HT1080 (cell line): ENCODE measurements at regions not wholly inside any gene's neighbourhood (a gene's known extent, or its start where the extent isn't known, plus 50 kb on each side); places are given as distances from the start of the nearest gene placed in this dataset. TPM values are rescaled to one million over a fixed set of nuclear protein-coding genes. Genes with fewer than 3 reads are reported as not detected.

ENCODE experiments used
- small RNA-seq: library from RNA; depleted of rRNA; stranded (forward); fragments of <200 nt; gene quantifications from one replicate; pipeline ENCODE3, GENCODE V24; 2014

Small RNA genes in the stretch of these regions (small RNA-seq; reads per million reads assigned to genes)
- gene AC008834.1, result not detected
- not detected for gene AC074133.1
- gene MRPS35P2, result not detected
